ENCODE measurements at regions not wholly inside any gene's neighbourhood (a gene's known extent, or its start where the extent isn't known, plus 50 kb on each side); places are given as distances from the start of the nearest gene placed in this dataset.

GRCh38 chr3:176789281-176789705 lies 408.0 kb downstream of the TBL1XR1 start:
- no peak for DNase-seq

DNA sequence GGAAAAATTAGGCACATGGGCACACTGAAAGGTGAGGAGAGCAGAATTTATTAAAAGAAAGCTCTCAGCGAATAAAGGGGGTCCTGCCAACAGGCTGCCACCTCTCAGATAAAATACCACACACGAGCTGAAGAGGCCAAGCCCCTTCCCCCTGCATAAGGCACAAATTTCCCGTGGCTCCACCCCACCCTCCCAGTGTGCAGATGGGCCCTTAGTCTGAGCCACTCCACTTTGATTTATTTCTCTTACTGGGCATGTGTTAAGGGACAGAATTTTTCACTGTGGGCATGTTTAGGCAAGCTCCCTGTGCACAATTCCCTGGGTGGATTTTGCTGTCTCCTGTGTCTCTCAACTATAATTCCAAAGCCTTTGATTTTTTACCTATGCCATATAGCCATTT lies 409.8 kb downstream of the TBL1XR1 start:
- DNase-seq, result no peak

GRCh38 chr3:176785171-176785570 lies 412.1 kb downstream of the TBL1XR1 start:
- no peak for DNase-seq

DNA sequence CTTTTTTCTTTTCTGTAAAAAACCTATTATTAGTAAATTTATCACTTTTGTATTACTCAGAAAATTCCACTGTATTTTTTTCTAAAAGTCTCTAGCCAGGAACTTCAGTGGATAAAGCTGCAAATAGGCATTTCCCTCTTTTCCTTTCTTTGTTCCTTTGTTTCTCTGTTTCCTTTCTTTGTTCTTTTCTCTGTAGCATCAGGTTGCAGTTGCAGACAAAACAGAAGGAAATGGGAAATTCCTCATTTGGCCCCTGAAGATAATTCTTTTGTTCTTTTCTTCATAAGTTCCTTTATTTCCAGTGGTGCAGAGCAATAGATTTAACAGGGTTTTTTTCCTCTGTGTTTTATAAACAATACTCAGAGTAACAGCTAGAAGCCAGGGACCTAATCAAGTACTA lies 416.5 kb downstream of the TBL1XR1 start:
- DNase-seq, result no peak

GRCh38 chr3:176776622-176777175 lies 420.6 kb downstream of the TBL1XR1 start:
- no peak for DNase-seq

GRCh38 chr3:176769547-176770190 lies 427.6 kb downstream of the TBL1XR1 start:
- DNase-seq, result no peak

DNA sequence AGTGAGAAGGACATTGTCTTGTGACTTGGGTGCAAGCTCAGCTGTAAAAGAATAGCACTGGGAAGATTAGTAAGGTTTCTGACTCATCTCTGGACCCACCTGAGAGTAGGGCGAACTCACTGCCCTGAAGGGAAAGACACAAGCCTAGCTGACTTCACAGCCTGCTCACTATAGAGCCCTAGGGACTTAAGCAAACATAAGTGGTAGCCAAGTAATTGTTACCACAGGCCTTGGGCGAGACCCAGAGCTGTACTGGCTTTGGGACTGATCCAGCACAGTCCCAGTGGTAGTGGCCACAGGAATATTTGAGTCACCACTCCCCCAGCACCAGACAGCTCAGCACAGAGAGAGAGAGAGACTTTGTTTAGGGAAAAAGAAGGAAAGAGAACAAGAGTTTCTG lies 429.9 kb downstream of the TBL1XR1 start:
- DNase-seq, result no peak

DNA sequence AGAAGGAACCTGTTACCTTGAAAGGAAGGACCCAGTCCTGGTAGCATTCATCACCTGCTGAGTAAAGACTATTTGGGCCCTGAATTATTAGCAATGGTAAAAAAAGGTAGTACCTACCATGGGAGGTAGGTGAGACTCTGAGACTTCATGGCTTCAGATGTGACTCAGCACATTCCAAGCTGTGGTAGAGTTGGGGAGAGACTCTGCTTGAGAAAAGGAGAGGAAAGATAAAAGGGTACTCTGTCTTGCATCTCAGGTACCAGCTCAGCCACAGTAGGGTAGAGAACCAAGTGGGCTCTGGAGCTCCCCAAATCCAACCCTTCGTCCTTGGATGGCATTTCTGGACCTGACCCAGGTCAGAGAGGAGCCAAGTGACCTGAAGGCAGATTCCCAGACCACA lies 430.4 kb downstream of the TBL1XR1 start:
- DNase-seq, result no peak

- DNase-seq, result no peak
These were observed 431.8 kb downstream of the TBL1XR1 start for GRCh38 chr3:176765382-176765900.

DNA sequence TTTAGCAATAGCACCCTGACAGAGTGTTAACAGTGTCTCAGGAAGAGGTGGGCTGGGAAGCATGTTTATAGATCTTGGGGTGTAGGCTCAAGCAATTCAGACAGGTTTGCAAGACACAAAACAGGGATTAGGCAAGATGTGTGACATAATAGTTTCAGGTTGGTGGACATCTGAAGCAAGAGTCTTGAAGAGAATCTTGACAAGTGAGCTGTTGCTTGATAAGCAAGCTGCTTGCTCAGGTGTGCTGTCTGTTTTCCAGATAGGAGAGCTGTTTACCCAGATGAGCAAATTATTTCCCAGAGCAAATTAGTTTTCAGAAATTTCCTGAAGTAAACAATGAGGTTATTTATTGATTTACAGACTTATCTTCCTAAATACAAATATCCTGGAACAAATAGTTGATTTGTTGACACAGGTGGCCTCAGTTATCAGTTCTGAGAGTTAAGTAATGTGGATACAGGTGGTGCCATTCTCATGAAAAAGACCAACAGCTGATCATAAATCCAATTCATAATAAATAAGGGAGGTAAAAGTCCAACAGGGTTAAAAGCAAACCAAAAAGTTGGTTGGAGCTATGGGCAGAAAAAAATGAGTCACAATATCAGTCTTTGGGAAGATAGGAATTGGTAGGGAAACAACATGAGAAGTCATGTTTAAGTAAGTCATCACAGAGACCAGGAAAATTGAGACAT lies 437.3 kb downstream of the TBL1XR1 start:
- DNase-seq, result no peak

DNA sequence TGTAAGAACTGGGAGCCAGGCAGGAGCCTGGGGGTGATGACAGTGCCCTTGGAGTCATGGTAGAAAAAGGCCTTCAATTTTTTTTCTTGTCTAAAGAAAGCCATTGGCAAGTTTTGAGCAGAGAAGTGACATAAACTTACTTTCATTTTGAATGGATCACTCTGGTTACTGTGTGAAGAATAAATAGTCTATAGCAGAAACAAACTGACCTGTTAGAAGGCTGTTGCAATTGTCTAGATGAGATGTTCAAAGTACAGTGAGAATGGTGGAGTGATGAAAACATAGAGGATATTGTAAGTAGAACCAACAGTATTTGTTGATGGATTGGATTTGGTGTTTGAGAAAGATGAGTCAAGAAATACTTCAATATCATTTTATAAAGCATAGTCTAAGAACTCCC lies 439.9 kb downstream of the TBL1XR1 start:
- DNase-seq, result no peak

- DNase-seq, result no peak
These were observed 441.3 kb downstream of the TBL1XR1 start for GRCh38 chr3:176755977-176756376.

- DNase-seq, result no peak
These were observed 441.7 kb downstream of the TBL1XR1 start for GRCh38 chr3:176755552-176755951.

- DNase-seq, result peak; percentile 6
These were observed 455.6 kb downstream of the TBL1XR1 start for GRCh38 chr3:176741664-176742047.

DNA sequence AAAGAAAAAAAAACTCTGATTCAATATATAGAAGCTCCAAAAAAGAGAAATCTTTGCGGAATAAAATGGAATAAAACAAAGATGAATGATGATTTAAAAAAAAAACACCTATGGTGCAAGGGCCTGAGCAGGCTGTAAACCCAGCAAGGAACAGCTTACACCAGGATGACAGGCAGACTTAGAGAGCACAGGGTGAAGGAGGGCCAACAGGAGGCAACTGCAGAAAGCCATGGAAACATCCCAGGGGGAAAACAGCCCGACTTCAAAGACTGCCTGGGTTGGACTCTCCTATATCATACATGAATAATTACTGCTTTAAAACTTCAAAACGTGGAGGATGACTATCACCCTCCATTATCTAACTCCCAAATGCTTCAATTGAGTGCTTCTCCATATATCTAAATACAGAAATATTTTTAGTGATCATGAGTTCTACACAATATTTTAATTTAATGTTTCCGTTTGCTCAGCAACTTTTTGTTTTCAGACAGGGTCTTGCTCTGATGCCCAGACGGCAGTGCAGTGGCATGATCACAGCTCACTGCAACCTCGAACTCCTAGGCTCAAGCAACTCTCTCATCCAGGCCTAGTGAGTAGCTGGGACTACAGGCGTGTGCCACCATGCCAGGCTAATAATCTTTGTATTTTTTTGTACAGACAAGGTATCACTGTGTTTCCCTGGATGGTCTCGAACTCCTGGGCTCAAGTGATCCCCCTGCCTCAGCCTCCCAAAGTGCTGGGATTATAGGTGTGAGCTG lies 456.2 kb downstream of the TBL1XR1 start:
- DNase-seq, result no peak

DNA sequence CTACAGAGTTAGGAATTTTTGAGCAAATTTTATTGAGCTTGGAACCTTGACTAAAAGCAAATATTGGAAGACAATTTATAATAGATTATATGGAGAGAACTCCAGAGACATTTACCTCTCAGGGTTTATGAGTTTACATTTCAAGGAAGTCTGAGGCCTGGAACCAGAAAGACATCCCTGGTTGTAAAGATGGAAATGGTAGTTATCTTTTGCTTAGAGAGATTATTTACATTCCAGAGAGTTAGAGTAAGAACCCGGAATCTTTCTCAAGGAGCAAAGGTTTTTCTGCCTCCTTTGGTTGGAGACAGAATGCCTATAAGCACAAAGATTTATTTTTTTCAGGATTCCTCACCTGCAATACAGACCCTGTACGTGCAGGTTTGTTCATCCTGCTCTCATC lies 458.1 kb downstream of the TBL1XR1 start:
- no peak for DNase-seq

DNA sequence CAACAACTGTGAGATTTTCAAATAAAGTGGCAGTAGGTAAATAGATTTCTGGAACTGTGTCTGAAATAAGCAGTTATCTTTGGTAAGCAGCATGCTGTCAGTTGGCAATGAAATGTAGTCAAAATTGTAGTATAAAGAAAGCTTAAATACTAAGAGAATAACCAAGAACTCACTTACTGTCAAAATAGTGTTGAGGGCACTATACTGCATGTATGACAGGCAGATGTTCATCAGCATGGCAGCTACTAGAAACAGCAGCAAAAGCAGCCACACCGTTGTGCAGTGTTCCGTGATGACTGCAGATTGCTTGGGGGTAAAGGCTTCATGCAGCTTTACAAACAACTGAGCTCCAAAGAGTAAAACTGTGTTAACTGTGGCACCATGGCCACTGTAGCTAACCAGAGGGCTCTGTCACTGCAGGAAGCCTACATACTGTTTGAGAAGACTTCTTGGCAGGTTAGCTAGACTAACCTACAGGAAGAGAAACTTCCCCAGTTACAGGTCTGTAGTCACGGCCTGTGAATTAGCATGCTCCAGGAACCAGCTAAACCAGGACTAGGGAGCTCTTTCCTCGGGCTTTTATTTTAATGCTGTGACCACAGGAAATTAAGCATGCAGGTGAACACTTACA lies 459.7 kb downstream of the TBL1XR1 start:
- DNase-seq, result peak; percentile 8

DNA sequence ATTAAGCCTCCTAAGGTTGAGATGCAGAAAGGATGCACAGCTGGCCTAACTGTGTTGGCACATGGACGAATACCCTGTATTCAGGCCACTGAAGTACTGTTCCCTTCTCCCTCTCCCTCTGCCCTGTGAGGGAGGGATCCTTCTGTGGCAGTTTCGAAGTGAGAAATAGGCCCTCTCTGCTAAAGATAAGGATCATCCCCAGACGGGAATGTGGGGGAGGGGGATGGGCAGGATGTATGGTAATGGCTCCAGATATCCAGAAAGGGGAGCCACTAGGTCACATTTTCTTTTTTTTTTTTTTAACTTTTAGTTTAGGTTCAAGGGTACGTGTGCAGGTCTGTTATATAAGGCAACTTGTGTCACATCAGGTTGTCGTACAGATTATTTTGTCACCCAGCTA lies 463.1 kb downstream of the TBL1XR1 start:
- no peak for DNase-seq

GRCh38 chr3:176724394-176724759 lies 472.9 kb downstream of the TBL1XR1 start:
- DNase-seq, result no peak

GRCh38 chr3:176723758-176724393 lies 473.4 kb downstream of the TBL1XR1 start:
- no peak for DNase-seq

DNA sequence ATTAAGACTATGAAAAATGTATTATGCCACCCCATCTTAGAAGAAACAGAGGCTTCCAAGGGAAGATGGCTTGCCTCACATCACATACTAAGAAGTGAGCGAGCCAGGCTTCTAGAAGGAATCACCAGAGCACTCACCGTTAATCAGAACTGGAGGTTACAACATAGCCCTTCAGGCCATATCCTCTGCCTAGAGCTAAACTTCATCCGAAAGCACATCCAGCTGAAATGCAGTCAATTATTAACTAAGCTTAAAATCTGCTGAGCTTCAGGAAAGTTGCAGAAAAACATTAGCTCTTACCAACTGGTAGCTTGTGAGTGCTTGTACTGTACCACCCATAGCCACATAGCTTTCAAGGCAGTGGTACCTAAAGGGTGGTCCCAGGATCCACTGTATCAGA lies 483.2 kb downstream of the TBL1XR1 start:
- no peak for DNase-seq

DNA sequence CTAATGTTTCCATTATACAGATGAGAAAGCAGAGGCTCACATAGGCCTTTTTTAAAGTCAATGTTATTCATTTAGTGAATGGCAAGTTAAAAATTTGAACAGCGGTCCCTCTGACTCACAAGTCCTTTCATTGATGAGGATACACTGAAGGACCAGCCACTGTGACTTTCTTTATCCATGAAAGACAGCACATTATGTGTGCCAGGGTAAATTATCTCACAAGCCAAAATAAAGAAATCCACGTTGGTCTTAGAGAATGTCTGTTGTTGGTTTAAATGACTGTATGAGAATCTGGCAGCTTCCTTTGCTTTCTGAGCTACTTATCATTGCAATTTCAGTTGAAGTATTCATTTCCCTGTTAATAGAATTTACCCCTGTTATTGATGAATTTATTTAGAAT lies 485.1 kb downstream of the TBL1XR1 start:
- DNase-seq, result no peak

DNA sequence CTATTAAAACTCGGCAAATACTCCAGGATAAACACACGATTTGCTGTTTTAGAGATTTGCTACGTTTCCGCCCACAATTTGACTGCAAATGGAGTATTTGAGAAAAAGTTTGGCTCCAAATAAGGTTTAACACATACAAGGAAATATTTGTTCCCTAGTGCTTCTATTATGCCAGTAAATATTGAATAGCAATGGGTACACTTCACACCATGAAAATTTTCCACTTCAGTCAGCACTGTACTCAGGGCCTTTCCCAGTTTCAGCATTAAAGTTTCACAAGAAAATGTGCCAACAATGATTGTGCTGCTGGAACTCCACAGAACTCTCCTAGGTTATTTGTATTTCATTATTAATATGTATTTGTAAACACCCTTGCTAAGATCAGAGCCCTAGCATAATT lies 498.0 kb downstream of the TBL1XR1 start:
- DNase-seq, result no peak

Data from eye (tissue), 1 donor.